Gastroesophageal sphincter (tissue), 3 donors: ENCODE measurements at regions not wholly inside any gene's neighbourhood (a gene's known extent, or its start where the extent isn't known, plus 50 kb on each side); places are given as distances from the start of the nearest gene placed in this dataset.

Experiments
- EP300 ChIP-seq: sonication (generic); formaldehyde crosslinking; IDR thresholded peaks from one replicate; pipeline ENCODE4 v1.6.1; 2017; ENCODE audit warnings: antibody characterized with exemption, mild to moderate bottlenecking
- POLR2A ChIP-seq, 2 donors: fragments of 450-650 bp; IDR thresholded peaks; one replicate each; pipeline ENCODE4 v1.6.1; 2017; ENCODE audit warnings: antibody characterized with exemption in 2 of 2, mild to moderate bottlenecking in 2 of 2, moderate library complexity in 1 of 2
- POLR2AphosphoS5 ChIP-seq: sonication (generic); formaldehyde crosslinking; IDR thresholded peaks from one replicate; pipeline ENCODE4 v1.6.1; 2017; ENCODE audit warnings: antibody characterized with exemption
- TF ChIP-seq, protein P1 (sequence below), 4 experiments: fragments of 200-600 bp in 2 of 4; fragments of 450-650 bp in 2 of 4; sonication (generic) in 1 of 4; IDR thresholded peaks; one replicate each; pipeline ENCODE4 v1.5.1; 2017 to 2019; ENCODE audit warnings: antibody characterized with exemption in 4 of 4, mild to moderate bottlenecking in 2 of 4, moderate library complexity in 2 of 4

- TF ChIP-seq POLR2AphosphoS5: no peak
- no peak for TF ChIP-seq EP300
- TF ChIP-seq, protein P1, sequence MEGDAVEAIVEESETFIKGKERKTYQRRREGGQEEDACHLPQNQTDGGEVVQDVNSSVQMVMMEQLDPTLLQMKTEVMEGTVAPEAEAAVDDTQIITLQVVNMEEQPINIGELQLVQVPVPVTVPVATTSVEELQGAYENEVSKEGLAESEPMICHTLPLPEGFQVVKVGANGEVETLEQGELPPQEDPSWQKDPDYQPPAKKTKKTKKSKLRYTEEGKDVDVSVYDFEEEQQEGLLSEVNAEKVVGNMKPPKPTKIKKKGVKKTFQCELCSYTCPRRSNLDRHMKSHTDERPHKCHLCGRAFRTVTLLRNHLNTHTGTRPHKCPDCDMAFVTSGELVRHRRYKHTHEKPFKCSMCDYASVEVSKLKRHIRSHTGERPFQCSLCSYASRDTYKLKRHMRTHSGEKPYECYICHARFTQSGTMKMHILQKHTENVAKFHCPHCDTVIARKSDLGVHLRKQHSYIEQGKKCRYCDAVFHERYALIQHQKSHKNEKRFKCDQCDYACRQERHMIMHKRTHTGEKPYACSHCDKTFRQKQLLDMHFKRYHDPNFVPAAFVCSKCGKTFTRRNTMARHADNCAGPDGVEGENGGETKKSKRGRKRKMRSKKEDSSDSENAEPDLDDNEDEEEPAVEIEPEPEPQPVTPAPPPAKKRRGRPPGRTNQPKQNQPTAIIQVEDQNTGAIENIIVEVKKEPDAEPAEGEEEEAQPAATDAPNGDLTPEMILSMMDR (IDR thresholded peaks at IDR 0.05): no peak
- no peak for TF ChIP-seq POLR2A (IDR thresholded peaks at IDR 0.05)
These were observed 131.8 kb upstream of the C14orf180 start for GRCh38 chr14:104447750-104448149.
